ENCODE measurements at regions not wholly inside any gene's neighbourhood (a gene's known extent, or its start where the extent isn't known, plus 50 kb on each side); places are given as distances from the start of the nearest gene placed in this dataset.

GRCh38 chr2:65605058-65605742 lies 172.8 kb upstream of the SPRED2 start:
- Histone ChIP-seq H3K4me2 (ENCODE audit: low read depth, low read length) (no peak overlapping the region), H3K9me3 (ENCODE audit: control insufficient read depth, insufficient read depth, low read length) (no peaks in the 10 kb centered on the region), H4K20me1 (ENCODE audit: insufficient read depth, low read length) (no peaks in the 10 kb centered on the region), H2BK15ac (ENCODE audit: low read depth, low read length) (no peak overlapping the region), H4K91ac (ENCODE audit: insufficient read depth, low read depth, low read length) (no peak overlapping the region), H3K4ac (ENCODE audit: low read depth, low read length) (no peak overlapping the region), H4K8ac (ENCODE audit: low read depth in 2 of 2, low read length in 2 of 2) (no peak overlapping the region), H3K14ac (replicated peaks; ENCODE audit: low read depth, low read length) (no peak overlapping the region), H2BK20ac (ENCODE audit: low read depth, low read length) (no peak overlapping the region), H2BK120ac (ENCODE audit: low read depth, low read length) (no peak overlapping the region), H3K9ac (ENCODE audit: low read depth, low read length) (no peak overlapping the region), H3K36me3 (ENCODE audit: control insufficient read depth, insufficient read depth, low read length) (no peaks in the 10 kb centered on the region), H2AK5ac (ENCODE audit: low read depth, low read length) (no peak overlapping the region), H3K79me1 (ENCODE audit: low read depth in 1 of 2, low read length in 2 of 2) (no peaks in the 10 kb centered on the region), H2BK5ac (ENCODE audit: low read depth, low read length, poor library complexity, severe bottlenecking) (no peak overlapping the region), H3K18ac (ENCODE audit: low read depth, low read length) (no peak overlapping the region), H3K4me3 (ENCODE audit: insufficient read depth, low read depth, low read length) (no peak overlapping the region), H4K5ac (ENCODE audit: low read depth, low read length) (no peak overlapping the region), H3K27me3 (ENCODE audit: control insufficient read depth, insufficient read depth, low read length) (peaks cover 23% of the 10 kb centered on the region), H3K56ac (ENCODE audit: extremely low read depth, insufficient read depth, low read length) (no peak overlapping the region), H3K9me1 (ENCODE audit: insufficient read depth, low read length) (no peaks in the 10 kb centered on the region), H2AK9ac (replicated peaks; ENCODE audit: low read depth, low read length, poor library complexity) (no peak overlapping the region), H3K23ac (ENCODE audit: low read depth, low read length) (no peak overlapping the region), H3K4me1 (ENCODE audit: control insufficient read depth, insufficient read depth, low read length) (no peaks in the 10 kb centered on the region), H2AFZ (replicated peaks; ENCODE audit: low read length, poor library complexity) (no peak overlapping the region), H3K27ac (ENCODE audit: insufficient read depth, low read length) (no peak overlapping the region)
- ATAC-seq (ENCODE audit: low read depth) (no peak), DNase-seq (no peak)
- intact Hi-C loops (cut with micrococcal nuclease) = no loop called here
- dilution Hi-C loops (cut with HindIII; ENCODE audit: low sequenced_read_pairs, unreplicated experiment) = no loop called here
- TF ChIP-seq ELK1 (IDR thresholded peaks at IDR 0.05; ENCODE audit: borderline replicate concordance, low read depth, low read length) (no peak), RCOR1 (IDR thresholded peaks at IDR 0.05; ENCODE audit: insufficient replicate concordance, low read length) (no peak), RFX5 (IDR thresholded peaks at IDR 0.05; ENCODE audit: low read depth, low read length) (no peak), CHD1 (IDR thresholded peaks at IDR 0.05; ENCODE audit: low read depth, low read length) (no peak), NFE2L2 (IDR thresholded peaks at IDR 0.05; ENCODE audit: low read depth, low read length) (no peak), BHLHE40 (IDR thresholded peaks at IDR 0.05; ENCODE audit: low read depth, low read length) (no peak), POLR2A (IDR thresholded peaks at IDR 0.05; ENCODE audit: low read depth, low read length) (no peak), RAD21 (IDR thresholded peaks at IDR 0.05; ENCODE audit: low read length) (no peak), CTCF (conservative IDR thresholded peaks at IDR 0.05; ENCODE audit: low read depth, low read length) (no peak)
- POLR2A ChIA-PET (ENCODE audit: unreplicated experiment) = no interaction called here
- BruUV-seq (replicated peaks) = no TSS peak
- no CpG with 5 or more reads among the region's 4 CpGs for WGBS, 2 experiments (ENCODE audit: extremely low coverage in 2 of 2, insufficient read length in 1 of 2)
- in situ Hi-C loops (cut with MboI; ENCODE audit: low sequenced_read_pairs) = no loop called here
- CTCF ChIA-PET = no interaction called here

Data from IMR-90 (cell line).